ENCODE measurements at regions not wholly inside any gene's neighbourhood (a gene's known extent, or its start where the extent isn't known, plus 50 kb on each side); places are given as distances from the start of the nearest gene placed in this dataset.

- H3K36me3 ChIP-seq (ENCODE audit: control insufficient read depth in 2 of 2, insufficient read depth in 1 of 2, low read length in 2 of 2) = no peaks in the 10 kb centered on the region
- H3K27ac ChIP-seq (ENCODE audit: extremely low read depth, low read depth, low read length) = no peak overlapping the region
- no peaks in the 10 kb centered on the region for H3K9me3 ChIP-seq (ENCODE audit: control insufficient read depth, insufficient read depth, low read depth, low read length)
- ChIA-PET CTCF (interaction anchor here (0.7 kb wide), 1 partner anchor 29 kb away, joined by 3 read pairs; no protein-coding TSS in a partner anchor), POLR2A (no interaction called here)
- no peaks in the 10 kb centered on the region for H3K4me1 ChIP-seq (ENCODE audit: control insufficient read depth, insufficient read depth, low read length)
- TF ChIP-seq ZNF24 (tag by site-specific recombination; IDR thresholded peaks at IDR 0.05) = no peak
- TF ChIP-seq ZNF18 (tag by site-specific recombination; IDR thresholded peaks at IDR 0.05) = no peak
- no peak overlapping the region for H3K4me3 ChIP-seq (ENCODE audit: low read depth, low read length)
Observed at GRCh38 chr1:97989094-97989680, 68.4 kb upstream of the DPYD start.

- TF ChIP-seq ZNF677 (tag by site-specific recombination; IDR thresholded peaks at IDR 0.05) (no peak), ZBTB20 (tag by site-specific recombination; IDR thresholded peaks at IDR 0.05) (no peak), ZNF311 (tag by site-specific recombination; IDR thresholded peaks at IDR 0.05; ENCODE audit: borderline replicate concordance) (no peak), ZNF596 (tag by site-specific recombination; IDR thresholded peaks at IDR 0.05) (no peak)
- TF ChIP-seq, protein P1, sequence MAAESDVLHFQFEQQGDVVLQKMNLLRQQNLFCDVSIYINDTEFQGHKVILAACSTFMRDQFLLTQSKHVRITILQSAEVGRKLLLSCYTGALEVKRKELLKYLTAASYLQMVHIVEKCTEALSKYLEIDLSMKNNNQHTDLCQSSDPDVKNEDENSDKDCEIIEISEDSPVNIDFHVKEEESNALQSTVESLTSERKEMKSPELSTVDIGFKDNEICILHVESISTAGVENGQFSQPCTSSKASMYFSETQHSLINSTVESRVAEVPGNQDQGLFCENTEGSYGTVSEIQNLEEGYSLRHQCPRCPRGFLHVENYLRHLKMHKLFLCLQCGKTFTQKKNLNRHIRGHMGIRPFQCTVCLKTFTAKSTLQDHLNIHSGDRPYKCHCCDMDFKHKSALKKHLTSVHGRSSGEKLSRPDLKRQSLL (tag by site-specific recombination; IDR thresholded peaks at IDR 0.05) = no peak
Observed at GRCh38 chr1:97986041-97987005, 65.5 kb upstream of the DPYD start.

GRCh38 chr1:97983126-97983525, 62.3 kb upstream of the DPYD start:
- CTCF ChIA-PET = no interaction called here
- Histone ChIP-seq H3K4me3 (ENCODE audit: low read depth, low read length) (no peak overlapping the region), H3K36me3 (ENCODE audit: control insufficient read depth in 2 of 2, insufficient read depth in 1 of 2, low read length in 2 of 2) (no peaks in the 10 kb centered on the region), H3K9me3 (ENCODE audit: control insufficient read depth, insufficient read depth, low read depth, low read length) (no peaks in the 10 kb centered on the region), H3K27ac (ENCODE audit: extremely low read depth, low read depth, low read length) (no peak overlapping the region), H3K4me1 (ENCODE audit: control insufficient read depth, insufficient read depth, low read length) (no peaks in the 10 kb centered on the region)
- POLR2A ChIA-PET = no interaction called here
- TF ChIP-seq, protein P2, sequence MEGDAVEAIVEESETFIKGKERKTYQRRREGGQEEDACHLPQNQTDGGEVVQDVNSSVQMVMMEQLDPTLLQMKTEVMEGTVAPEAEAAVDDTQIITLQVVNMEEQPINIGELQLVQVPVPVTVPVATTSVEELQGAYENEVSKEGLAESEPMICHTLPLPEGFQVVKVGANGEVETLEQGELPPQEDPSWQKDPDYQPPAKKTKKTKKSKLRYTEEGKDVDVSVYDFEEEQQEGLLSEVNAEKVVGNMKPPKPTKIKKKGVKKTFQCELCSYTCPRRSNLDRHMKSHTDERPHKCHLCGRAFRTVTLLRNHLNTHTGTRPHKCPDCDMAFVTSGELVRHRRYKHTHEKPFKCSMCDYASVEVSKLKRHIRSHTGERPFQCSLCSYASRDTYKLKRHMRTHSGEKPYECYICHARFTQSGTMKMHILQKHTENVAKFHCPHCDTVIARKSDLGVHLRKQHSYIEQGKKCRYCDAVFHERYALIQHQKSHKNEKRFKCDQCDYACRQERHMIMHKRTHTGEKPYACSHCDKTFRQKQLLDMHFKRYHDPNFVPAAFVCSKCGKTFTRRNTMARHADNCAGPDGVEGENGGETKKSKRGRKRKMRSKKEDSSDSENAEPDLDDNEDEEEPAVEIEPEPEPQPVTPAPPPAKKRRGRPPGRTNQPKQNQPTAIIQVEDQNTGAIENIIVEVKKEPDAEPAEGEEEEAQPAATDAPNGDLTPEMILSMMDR (tag by site-specific recombination; IDR thresholded peaks at IDR 0.05) = no peak
- TF ChIP-seq SCRT1 (tag by site-specific recombination; IDR thresholded peaks at IDR 0.05; ENCODE audit: borderline replicate concordance) (no peak), BCL11A (tag by site-specific recombination; IDR thresholded peaks at IDR 0.05; ENCODE audit: low read depth) (no peak), ZNF239 (tag by site-specific recombination; IDR thresholded peaks at IDR 0.05) (no peak), ZNF548 (tag by site-specific recombination; IDR thresholded peaks at IDR 0.05) (no peak), MYNN (tag by site-specific recombination; IDR thresholded peaks at IDR 0.05; ENCODE audit: borderline replicate concordance) (no peak), ZBTB44 (tag by site-specific recombination; IDR thresholded peaks at IDR 0.05) (no peak), ZBTB49 (tag by site-specific recombination; IDR thresholded peaks at IDR 0.05; ENCODE audit: low read depth) (no peak), ZNF776 (tag by site-specific recombination; IDR thresholded peaks at IDR 0.05; ENCODE audit: borderline replicate concordance) (no peak)
- TF ChIP-seq, protein P1 (tag by site-specific recombination; IDR thresholded peaks at IDR 0.05) = no peak
- TF ChIP-seq, protein P3, sequence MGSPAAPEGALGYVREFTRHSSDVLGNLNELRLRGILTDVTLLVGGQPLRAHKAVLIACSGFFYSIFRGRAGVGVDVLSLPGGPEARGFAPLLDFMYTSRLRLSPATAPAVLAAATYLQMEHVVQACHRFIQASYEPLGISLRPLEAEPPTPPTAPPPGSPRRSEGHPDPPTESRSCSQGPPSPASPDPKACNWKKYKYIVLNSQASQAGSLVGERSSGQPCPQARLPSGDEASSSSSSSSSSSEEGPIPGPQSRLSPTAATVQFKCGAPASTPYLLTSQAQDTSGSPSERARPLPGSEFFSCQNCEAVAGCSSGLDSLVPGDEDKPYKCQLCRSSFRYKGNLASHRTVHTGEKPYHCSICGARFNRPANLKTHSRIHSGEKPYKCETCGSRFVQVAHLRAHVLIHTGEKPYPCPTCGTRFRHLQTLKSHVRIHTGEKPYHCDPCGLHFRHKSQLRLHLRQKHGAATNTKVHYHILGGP (tag by site-specific recombination; IDR thresholded peaks at IDR 0.05) = no peak

More at GRCh38 chr1:97986041-97987005, 65.5 kb upstream of the DPYD start:
- H3K4me1 ChIP-seq (ENCODE audit: control insufficient read depth, insufficient read depth, low read length) = no peaks in the 10 kb centered on the region
- H3K27ac ChIP-seq (ENCODE audit: extremely low read depth, low read depth, low read length) = no peak overlapping the region
- H3K36me3 ChIP-seq (ENCODE audit: control insufficient read depth in 2 of 2, insufficient read depth in 1 of 2, low read length in 2 of 2) = no peaks in the 10 kb centered on the region
- H3K4me3 ChIP-seq (ENCODE audit: low read depth, low read length) = no peak overlapping the region
- ChIA-PET POLR2A (no interaction called here), CTCF (no interaction called here)
- H3K9me3 ChIP-seq (ENCODE audit: control insufficient read depth, insufficient read depth, low read depth, low read length) = no peaks in the 10 kb centered on the region
